DMS 273 (cell line): ENCODE measurements at regions not wholly inside any gene's neighbourhood (a gene's known extent, or its start where the extent isn't known, plus 50 kb on each side); places are given as distances from the start of the nearest gene placed in this dataset.
"Not testable (repeated sequence)": the region's sequence is repeated elsewhere in the genome, so short reads cannot be mapped to it uniquely, and the experiment has no call there.

ENCODE experiments used
- DNase-seq: peaks from one replicate; lab custom pipeline; 2025; ENCODE audit not compliant: unreplicated experiment; lab: John Stamatoyannopoulos, UW

DNA sequence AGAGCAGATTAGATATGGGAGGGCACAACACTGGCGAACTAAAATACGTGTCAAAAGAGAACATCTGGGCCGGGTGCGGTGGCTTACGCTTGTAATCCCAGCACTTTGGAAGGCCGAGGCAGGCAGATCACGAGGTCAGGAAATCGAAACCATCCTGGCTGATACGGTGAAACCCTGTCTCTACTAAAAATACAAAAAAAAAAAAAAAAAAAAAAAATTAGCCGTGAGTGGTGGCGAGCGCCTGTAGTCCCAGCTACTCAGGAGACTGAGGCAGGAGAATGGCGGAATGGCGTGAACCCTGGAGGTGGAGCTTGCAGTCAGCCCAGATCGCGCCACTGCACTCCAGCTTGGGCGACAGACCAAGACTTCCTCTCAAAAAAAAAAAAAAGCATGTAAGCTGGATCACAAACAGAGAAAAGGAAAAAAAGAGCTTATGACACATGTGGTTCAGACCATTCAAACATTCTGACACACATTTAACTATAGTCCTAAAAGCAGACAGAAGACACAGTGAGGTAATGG, 1716.9 kb downstream of the SI start:
- DNase-seq, result not testable (repeated sequence)

DNA sequence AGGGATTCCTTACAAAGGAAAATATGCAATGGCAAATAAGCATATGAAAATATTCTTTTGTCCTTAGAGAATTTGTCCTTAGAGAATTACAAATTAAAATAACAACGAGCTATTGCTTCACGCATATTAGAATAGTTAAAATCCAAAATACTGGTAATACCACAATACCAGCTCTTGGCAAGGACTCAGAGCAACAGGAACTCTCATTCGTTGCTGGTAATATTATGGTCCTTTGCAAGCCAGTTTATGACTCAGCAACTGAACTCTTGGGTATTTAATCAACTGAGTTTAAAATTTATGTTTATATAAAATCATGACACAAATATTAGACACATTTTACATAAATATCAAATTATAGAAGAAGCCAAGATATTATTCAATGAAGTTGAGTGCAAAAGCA, 1730.4 kb downstream of the SI start:
- DNase-seq, result no peak

GRCh38 chr3:163335429-163335828, 1742.9 kb downstream of the SI start:
- DNase-seq, result peak; percentile 22

DNA sequence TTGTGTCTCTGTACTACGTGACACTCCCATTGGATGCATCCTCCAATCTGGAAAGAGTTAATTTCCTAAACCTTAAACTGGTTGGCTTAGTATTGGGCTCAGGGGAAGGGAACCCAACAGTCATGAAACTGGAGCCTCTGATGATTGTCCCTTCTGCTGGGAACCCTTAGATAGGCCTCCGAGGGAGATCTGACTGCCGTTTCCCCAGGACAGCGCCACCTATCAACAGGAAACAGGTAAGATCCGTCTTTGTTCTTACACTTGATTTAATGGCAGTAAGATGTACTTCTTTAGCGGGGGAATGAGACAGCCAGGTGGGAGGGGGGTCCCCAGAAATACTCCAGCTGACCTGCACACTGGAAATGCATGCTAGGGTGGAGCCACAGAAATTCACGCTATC, 1749.6 kb downstream of the SI start:
- peak; percentile 36 for DNase-seq

DNA sequence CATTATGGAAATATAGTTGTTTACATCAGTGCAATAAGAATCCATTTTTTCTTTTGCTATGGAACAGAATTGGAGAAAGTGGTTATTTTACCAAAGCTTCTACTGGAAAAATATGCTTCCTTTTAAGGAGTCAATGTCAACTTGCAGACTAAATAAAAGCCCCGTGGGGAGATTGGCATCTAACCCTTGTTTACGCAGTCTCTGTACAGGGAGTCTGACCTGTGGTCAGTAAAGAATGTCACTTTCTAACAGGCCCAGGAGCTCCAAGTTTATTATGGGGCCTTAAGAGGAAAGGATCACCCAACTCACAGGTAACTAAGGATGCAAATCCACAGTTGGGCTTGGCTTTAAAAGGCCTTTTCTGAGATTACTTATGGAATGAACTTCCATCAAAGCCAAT, 1751.2 kb downstream of the SI start:
- no peak for DNase-seq

DNA sequence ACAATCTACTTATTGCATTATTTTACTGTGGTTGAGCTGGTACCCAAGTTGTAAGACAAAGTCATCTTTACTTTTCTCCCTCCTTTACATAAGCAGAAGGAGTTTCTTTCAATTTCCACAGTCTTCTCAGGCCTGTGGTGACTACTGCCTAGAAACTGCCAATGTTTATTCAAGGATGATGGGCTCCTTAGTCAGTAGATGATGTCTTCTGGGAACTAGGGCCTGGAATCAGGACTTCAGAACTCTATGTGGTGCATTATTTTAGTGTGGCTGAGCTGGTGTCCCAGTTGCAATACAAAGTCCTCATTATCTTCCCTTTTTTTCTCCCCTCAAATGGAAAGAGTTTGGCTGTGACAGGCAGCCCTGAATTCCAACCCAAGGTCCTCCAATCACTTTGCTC, 1762.5 kb downstream of the SI start:
- DNase-seq, result no peak

GRCh38 chr3:163306405-163306804, 1771.9 kb downstream of the SI start:
- no peak for DNase-seq

DNA sequence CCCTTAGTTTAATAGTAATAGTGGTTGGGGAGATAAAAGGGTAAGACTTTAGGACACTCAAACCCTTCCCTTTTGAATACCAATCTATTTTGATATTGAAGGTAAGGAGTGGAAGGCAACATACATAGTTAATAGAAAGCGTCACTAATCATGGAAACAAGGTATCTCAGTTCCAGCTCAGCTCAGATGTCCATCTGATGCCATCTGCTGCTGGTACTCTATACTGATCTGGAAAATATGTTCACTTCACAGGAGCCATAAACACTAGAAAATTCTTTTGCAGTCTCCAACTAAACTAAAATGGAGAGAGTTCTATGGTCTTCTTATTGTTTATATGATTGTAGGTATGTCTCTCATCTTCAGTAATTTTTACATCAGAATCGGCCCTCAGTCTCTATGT, 1777.1 kb downstream of the OTOL1 start:
- peak; percentile 31 for DNase-seq

GRCh38 chr3:163266731-163267130, 1770.1 kb downstream of the OTOL1 start:
- no peak for DNase-seq

- no peak for DNase-seq
Measured at GRCh38 chr3:163261618-163262017, 1765.0 kb downstream of the OTOL1 start.

DNA sequence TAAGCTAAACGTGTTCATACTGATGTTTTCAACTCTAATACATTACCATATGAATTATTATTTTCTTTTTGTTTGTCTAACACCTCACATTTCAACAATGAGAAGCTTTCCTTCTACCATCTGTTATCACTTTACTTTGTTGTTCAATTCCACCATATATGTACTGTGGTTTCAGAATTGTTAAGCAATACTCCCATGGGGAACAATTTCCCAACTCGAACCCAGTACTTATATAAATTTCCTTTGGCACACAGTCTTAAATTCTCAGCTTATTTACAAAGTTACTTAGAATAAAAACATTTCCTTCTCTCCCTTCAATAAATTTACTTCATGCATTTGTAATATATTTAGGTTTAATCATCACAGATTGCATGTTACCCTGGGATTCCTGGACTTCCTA, 1764.4 kb downstream of the OTOL1 start:
- no peak for DNase-seq

DNA sequence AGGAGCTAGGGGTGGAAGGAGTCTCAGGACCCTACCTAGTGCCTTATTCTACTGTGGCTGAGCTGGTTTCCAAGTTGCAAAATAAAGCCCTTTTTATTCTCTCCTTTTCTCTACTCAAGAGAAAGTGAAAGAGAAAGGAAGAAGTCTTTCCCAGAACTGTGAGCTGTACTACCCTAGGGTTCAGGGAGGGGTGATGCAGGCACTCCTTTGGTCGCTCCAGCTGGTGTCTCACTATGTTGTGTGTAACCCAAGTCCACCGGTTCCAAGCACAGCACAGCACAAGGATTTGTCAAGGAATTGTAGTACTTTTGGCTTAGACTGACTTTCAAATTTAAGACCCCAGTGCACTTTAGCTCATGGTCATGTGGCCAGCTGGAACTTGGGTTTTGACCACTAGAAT, 1721.7 kb downstream of the OTOL1 start:
- no peak for DNase-seq

- DNase-seq, result no peak
Measured at GRCh38 chr3:163213838-163214237, 1717.2 kb downstream of the OTOL1 start.

GRCh38 chr3:163196815-163197374, 1700.3 kb downstream of the OTOL1 start:
- no peak for DNase-seq

- DNase-seq, result no peak
Measured at GRCh38 chr3:163196245-163196644, 1699.6 kb downstream of the OTOL1 start.

GRCh38 chr3:163185721-163186350, 1689.2 kb downstream of the OTOL1 start:
- DNase-seq, result no peak

DNA sequence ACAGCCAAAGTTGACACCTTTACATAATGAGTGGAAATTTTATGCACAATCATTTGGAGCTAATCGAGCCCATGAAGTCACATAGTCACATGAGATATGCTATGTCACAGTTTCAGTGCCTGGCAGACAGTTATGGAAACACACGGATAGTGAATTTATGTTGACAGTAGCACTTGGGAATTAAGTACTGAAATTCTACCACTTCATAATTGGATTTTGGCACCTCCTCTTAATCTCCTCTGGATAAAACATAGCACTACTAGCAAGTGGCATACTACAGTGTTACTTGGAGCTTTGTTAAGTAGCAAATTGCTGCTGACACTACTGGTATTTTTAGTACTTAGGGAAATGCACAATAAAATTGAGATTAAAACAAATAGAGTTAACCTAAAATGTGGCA, 1679.4 kb downstream of the OTOL1 start:
- no peak for DNase-seq

DNA sequence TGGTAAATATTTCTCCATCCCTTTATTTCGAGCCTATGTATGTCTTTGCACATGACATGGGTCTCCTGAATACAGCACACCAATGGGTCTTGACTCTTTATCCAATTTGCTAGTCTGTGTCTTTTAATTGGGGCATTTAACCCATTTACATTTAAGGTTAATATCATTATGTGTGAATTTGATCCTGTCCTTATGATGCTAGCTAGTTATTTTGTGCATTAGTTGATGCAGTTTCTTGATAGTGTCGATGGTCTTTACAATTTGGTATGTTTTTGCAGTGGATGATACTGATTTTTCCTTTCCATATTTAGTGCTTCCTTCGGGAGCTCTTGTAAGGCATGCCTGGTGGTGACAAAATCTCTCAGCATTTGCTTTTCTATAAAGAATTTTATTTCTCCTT, 1675.9 kb downstream of the OTOL1 start:
- not testable (repeated sequence) for DNase-seq

DNA sequence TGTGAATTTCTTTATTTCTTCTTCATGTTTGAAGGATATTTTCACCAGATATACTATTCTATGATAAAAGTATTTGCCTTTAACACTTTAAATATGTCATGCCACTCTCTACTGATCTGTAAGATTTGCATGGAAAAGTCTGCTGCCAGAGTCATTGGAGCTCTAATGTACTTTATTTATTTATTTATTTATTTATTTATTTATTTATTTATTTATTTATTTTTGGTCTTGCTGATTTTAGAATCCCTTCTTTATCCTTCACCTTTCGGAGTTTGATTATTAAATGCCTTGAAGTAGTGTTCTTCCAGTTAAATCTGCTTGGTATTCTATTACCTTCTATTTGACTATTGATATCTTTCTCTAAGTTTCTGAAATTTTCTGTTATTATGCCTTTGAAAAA, 1669.6 kb downstream of the OTOL1 start:
- DNase-seq, result no peak

DNA sequence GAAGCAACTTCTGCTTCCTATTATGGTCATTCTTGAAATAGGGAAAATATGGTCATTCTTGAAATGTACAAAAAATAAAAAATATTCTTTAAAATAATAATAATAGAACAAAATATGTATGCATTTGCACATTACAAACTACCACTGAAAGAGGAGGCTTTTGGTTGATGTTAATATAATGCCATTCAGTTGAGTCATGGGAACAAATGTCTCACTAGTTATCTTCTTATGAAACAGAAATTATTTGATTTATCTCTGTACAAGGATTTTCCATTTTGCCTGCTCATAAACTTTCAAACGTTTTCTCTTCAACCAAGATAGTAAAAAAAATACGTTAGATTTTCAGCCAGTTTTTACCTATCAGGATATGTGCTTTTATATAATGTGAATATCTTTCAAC, 1662.7 kb downstream of the OTOL1 start:
- no peak for DNase-seq

GRCh38 chr3:163139600-163139999, 1643.0 kb downstream of the OTOL1 start:
- no peak for DNase-seq

DNA sequence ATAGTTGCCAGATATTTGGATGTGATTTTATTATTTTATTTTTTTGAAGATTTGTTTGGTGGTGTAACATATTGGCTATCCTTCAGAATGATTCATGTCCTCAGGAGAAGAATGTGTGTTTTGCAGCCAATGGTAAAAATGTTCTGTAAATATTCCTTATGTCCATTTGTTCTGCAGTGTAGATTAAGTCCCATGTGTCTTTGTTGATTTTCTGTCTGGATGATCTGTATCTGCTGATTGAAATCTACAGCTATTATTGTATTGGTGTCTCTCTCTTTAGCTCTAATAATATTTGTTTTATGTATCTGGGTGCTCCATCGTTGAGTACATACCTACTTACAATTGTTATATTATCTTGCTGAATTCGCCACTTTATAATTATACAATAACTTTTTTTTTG, 1641.7 kb downstream of the OTOL1 start:
- no peak for DNase-seq

GRCh38 chr3:163132111-163132510, 1635.5 kb downstream of the OTOL1 start:
- no peak for DNase-seq
